ENCODE measurements at regions not wholly inside any gene's neighbourhood (a gene's known extent, or its start where the extent isn't known, plus 50 kb on each side); places are given as distances from the start of the nearest gene placed in this dataset.

- Histone ChIP-seq H3K27ac (peak overlapping the region in 2 of 4 donors; percentile 46 to 63), H3K4me1 (peaks cover 11% of the 10 kb centered on the region), H3K36me3 (replicated peaks in 1 of 2; ENCODE audit: insufficient read depth in 1 of 2, low read depth in 2 of 2) (no peaks in the 10 kb centered on the region), H3K9me3 (no peaks in the 10 kb centered on the region), H3K27me3 (no peaks in the 10 kb centered on the region), H3K4me3 (no peak overlapping the region)
- 60 to 68% methylated on average over 9 to 15 of the region's 16 CpGs for WGBS, 2 donors
- TF ChIP-seq CTCF (IDR thresholded peaks at IDR 0.05) (no peak), POLR2A (IDR thresholded peaks at IDR 0.05) (no peak)
- intact Hi-C loops (cut with DNase I): no loop called here
- DNase-seq (peak; percentile 26 to 72 (median 38)), ATAC-seq (peak; percentile 49)
Observed at GRCh38 chr17:31596382-31597323, 205.2 kb downstream of the RAB11FIP4 start.

DNA sequence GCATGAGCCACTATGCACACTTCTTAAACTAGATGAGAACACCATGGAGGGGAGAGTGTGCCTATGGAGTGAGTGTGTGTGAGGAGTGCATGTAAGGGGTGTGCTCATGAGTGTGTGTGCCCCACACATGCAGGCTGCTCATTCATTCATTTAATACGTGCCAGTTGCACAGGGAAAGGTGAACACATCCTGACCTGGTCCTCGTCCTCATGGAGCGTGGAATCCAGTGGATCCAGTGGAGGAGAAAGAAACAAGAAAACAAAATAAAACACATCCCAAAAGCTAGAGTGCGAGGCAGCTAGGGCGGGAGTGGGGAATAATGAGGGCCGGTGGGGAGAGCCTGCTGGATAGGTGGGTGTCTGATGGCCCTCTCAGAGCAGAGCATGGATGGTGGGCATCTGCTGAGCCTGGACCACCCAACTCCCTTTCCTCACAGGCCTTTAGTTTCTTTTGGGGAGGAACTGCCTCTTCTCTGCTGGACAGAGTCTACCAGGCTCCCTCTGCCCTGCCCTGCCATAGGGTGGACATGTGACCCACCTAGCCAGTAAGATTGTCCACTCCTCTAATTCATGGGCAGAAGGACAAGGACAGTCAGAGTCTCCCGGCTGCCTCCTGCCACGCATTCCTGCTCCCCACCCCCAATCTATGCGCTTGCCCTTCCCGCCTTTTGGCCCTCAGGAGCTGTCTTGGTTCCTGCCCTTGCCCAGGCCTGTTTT lies 204.3 kb downstream of the RAB11FIP4 start:
- Histone ChIP-seq H3K4me1 (peaks cover 11% of the 10 kb centered on the region), H3K9me3 (no peaks in the 10 kb centered on the region), H3K36me3 (replicated peaks in 1 of 2; ENCODE audit: insufficient read depth in 1 of 2, low read depth in 2 of 2) (no peaks in the 10 kb centered on the region), H3K4me3 (no peak overlapping the region), H3K27ac (peak overlapping the region in 2 of 4 donors; percentile 46 to 63), H3K27me3 (no peaks in the 10 kb centered on the region)
- 76 to 85% methylated on average over 10 of the region's 10 CpGs for WGBS, 2 donors
- intact Hi-C loops (cut with DNase I): no loop called here
- no peak for ATAC-seq
- TF ChIP-seq CTCF (IDR thresholded peaks at IDR 0.05) (no peak), POLR2A (IDR thresholded peaks at IDR 0.05) (no peak)
- no peak for DNase-seq

DNA sequence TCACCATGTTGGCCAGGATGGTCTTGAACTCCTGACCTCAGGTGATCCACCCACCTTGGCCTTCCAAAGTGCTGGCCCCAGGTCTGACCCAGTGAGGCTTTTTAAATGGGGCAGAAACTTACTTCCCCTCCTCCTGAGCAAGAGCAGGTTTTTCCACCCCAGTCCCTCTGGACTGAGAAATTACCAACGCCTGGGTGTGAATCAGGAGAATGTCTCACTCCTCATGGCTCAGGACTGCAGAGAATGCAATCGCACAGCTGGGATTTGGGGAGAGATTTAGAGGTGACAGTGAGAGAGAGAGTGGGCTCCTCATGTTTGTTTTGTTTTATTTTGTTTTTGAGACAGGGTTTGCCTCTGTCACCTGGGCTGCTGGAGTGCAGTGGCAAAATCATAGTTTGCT lies 203.6 kb downstream of the RAB11FIP4 start:
- H3K4me1 ChIP-seq: peaks cover 11% of the 10 kb centered on the region
- no peaks in the 10 kb centered on the region for H3K36me3 ChIP-seq (replicated peaks in 1 of 2; ENCODE audit: insufficient read depth in 1 of 2, low read depth in 2 of 2)
- no peaks in the 10 kb centered on the region for H3K27me3 ChIP-seq
- H3K4me3 ChIP-seq: no peak overlapping the region
- no peak for TF ChIP-seq CTCF (IDR thresholded peaks at IDR 0.05)
- TF ChIP-seq POLR2A (IDR thresholded peaks at IDR 0.05): no peak
- ATAC-seq: no peak
- 82 to 84% methylated on average over 2 of the region's 2 CpGs for WGBS, 2 donors
- intact Hi-C loops (cut with DNase I): no loop called here
- no peaks in the 10 kb centered on the region for H3K9me3 ChIP-seq
- no peak overlapping the region for H3K27ac ChIP-seq
- DNase-seq: no peak

- no peak for TF ChIP-seq CTCF (IDR thresholded peaks at IDR 0.05)
- no peak for TF ChIP-seq POLR2A (IDR thresholded peaks at IDR 0.05)
- Histone ChIP-seq H3K27ac (no peak overlapping the region), H3K27me3 (no peaks in the 10 kb centered on the region), H3K36me3 (replicated peaks in 1 of 2; ENCODE audit: insufficient read depth in 1 of 2, low read depth in 2 of 2) (no peaks in the 10 kb centered on the region), H3K4me3 (no peak overlapping the region), H3K4me1 (peaks cover 7% of the 10 kb centered on the region), H3K9me3 (no peaks in the 10 kb centered on the region)
- intact Hi-C loops (cut with DNase I): no loop called here
- ATAC-seq (no peak), DNase-seq (no peak)
- 88 to 91% methylated on average over 3 of the region's 3 CpGs for WGBS, 2 donors
Observed at GRCh38 chr17:31594416-31594815, 202.9 kb downstream of the RAB11FIP4 start.
